Ishikawa (cell line): ENCODE measurements at regions not wholly inside any gene's neighbourhood (a gene's known extent, or its start where the extent isn't known, plus 50 kb on each side); places are given as distances from the start of the nearest gene placed in this dataset.

ENCODE experiments used
- FOXM1 ChIP-seq: IDR thresholded peaks from 2 replicates; pipeline ENCODE4 v1.6.1; 2012; ENCODE audit warnings: low read depth, borderline replicate concordance
- RAD21 ChIP-seq: IDR thresholded peaks from 2 replicates; pipeline ENCODE4 v1.6.1; 2012; ENCODE audit warnings: low read depth
- TF ChIP-seq, protein P1 (sequence below): IDR thresholded peaks from 2 replicates; pipeline ENCODE4 v1.6.1; 2012

DNA sequence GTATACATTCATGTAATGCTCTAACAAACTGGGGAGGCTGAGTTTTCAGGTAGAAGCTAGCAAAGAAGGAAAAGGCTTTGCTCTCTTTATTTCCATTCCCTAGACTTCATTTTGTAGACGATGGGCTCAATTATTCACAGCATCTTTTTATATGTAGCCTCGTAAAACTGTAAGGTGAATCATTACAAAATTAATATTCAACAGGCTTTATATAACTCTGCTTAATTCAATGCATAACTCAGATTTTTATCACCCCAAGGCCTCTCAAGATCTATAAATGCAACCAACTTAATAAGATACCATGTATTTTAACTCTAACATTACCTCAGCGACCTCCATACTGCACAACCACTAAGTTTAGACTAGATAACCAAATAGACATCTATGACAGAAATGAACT is 63.0 kb upstream of the FRMD4B start:
- TF ChIP-seq, protein P1, sequence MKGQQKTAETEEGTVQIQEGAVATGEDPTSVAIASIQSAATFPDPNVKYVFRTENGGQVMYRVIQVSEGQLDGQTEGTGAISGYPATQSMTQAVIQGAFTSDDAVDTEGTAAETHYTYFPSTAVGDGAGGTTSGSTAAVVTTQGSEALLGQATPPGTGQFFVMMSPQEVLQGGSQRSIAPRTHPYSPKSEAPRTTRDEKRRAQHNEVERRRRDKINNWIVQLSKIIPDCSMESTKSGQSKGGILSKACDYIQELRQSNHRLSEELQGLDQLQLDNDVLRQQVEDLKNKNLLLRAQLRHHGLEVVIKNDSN, result no peak
- TF ChIP-seq FOXM1 (no peak), RAD21 (no peak)
